Endothelial cell (in vitro differentiated cells): ENCODE measurements at regions not wholly inside any gene's neighbourhood (a gene's known extent, or its start where the extent isn't known, plus 50 kb on each side); places are given as distances from the start of the nearest gene placed in this dataset.

Source experiments
- DNase-seq: peaks from one replicate; pipeline ENCODE4 v3.0.0; 2021; ENCODE audit warnings: low spot score
- H3K27ac Mint-ChIP-seq: one replicate; pipeline ENCODE4 v1.8.0; 2021; ENCODE audit warnings: mixed read lengths, inconsistent platforms; ENCODE audit not compliant: unreplicated experiment
- H3K27me3 Mint-ChIP-seq: one replicate; pipeline ENCODE4 v1.8.0; 2021; ENCODE audit warnings: mild to moderate bottlenecking, moderate library complexity, mixed read lengths, inconsistent platforms; ENCODE audit not compliant: unreplicated experiment
- H3K36me3 Mint-ChIP-seq: one replicate; pipeline ENCODE4 v1.8.0; 2021; ENCODE audit warnings: mild to moderate bottlenecking, low read depth, mixed read lengths, inconsistent platforms; ENCODE audit not compliant: unreplicated experiment
- H3K4me1 Mint-ChIP-seq: one replicate; pipeline ENCODE4 v1.8.0; 2021; ENCODE audit warnings: mild to moderate bottlenecking, mixed read lengths, inconsistent platforms; ENCODE audit not compliant: unreplicated experiment
- H3K4me3 Mint-ChIP-seq: one replicate; pipeline ENCODE4 v1.8.0; 2021; ENCODE audit warnings: mild to moderate bottlenecking, mixed read lengths, inconsistent platforms; ENCODE audit not compliant: unreplicated experiment
- H3K9me3 Mint-ChIP-seq: one replicate; pipeline ENCODE4 v1.8.0; 2021; ENCODE audit warnings: mixed read lengths, inconsistent platforms; ENCODE audit not compliant: unreplicated experiment
- CTCF ChIP-seq: fragments of 200-600 bp; sonication (generic); IDR thresholded peaks from one replicate; pipeline ENCODE4 v1.5.0; 2021; ENCODE audit warnings: antibody characterized with exemption; ENCODE audit not compliant: unreplicated experiment

DNA sequence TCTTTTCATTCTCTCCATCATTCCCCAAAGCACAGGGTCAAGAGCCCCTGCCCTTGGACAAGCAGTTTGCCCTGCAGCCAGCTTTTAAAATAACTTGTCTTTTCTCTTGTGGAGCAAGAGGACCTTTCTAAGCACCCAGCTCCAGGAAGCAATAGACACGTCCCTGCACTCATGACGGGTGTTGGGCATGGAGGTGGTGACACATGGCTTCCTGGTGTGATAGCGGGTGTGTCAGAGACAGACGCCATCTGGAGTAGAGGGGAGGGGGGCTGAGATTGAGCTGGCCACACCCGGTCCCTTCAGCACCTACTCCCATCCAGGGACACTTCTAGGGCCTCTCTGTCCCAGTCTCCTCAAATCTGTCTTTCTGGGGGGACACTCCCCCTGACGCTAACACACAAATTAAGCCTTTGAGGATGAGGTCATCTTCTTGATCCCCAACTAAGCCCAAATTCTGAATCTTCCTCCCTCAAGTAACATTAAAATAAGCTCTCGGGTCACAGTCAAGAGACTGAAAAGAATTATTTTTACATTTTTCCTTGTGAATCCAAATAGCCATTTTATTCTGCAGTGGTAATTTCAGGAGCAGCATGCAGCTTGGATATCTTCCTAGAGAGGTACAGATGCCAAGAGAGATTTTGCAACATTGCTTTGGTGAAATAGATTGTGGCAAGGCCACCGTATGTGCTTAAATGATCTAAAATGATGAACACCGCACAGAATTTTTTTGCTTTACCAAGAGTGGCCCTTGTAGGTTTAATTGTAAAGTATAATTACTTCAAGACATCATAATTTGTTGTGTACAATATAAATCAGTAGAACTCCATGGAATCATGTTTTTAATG lies 216.6 kb upstream of the IRX3 start:
- Mint-ChIP-seq H3K4me1 (peaks cover 39% of the 10 kb centered on the region), H3K9me3 (no peaks in the 10 kb centered on the region), H3K36me3 (peaks cover 2% of the 10 kb centered on the region), H3K27me3 (peaks cover 2% of the 10 kb centered on the region), H3K4me3 (no peak overlapping the region), H3K27ac (no peak overlapping the region)
- TF ChIP-seq CTCF = no peak
- DNase-seq = no peak

DNA sequence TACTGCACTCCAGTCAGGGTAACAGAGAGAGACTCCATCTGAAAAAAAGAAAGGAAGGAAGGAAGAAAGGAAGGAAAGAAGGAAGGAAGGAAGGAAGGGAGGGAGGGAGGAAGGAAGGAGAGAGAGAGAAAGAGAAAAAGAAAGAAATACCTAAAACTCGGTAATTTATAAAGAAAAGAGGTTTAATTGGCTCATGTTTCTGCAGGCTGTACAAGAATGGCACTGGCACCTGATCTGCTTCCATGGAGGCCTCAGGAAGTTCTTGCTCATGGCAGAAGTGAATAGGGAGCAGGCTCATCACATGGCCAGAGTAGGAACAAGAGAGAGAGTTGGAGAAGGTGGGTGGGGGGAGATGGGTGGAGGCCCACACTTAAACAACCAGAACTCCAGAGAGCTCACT lies 215.2 kb upstream of the IRX3 start:
- Mint-ChIP-seq H3K27me3 (peaks cover 2% of the 10 kb centered on the region), H3K36me3 (peaks cover 10% of the 10 kb centered on the region), H3K9me3 (no peaks in the 10 kb centered on the region), H3K4me1 (peaks cover 28% of the 10 kb centered on the region), H3K4me3 (no peak overlapping the region), H3K27ac (no peak overlapping the region)
- TF ChIP-seq CTCF = no peak
- no peak for DNase-seq

- H3K27me3 Mint-ChIP-seq = no peaks in the 10 kb centered on the region
- no peak for TF ChIP-seq CTCF
- no peak for DNase-seq
- H3K9me3 Mint-ChIP-seq = no peaks in the 10 kb centered on the region
- H3K4me3 Mint-ChIP-seq = no peak overlapping the region
- no peak overlapping the region for H3K27ac Mint-ChIP-seq
- no peaks in the 10 kb centered on the region for H3K4me1 Mint-ChIP-seq
- H3K36me3 Mint-ChIP-seq = peaks cover 10% of the 10 kb centered on the region
Observed at GRCh38 chr16:54493594-54493993, 207.0 kb upstream of the IRX3 start.

DNA sequence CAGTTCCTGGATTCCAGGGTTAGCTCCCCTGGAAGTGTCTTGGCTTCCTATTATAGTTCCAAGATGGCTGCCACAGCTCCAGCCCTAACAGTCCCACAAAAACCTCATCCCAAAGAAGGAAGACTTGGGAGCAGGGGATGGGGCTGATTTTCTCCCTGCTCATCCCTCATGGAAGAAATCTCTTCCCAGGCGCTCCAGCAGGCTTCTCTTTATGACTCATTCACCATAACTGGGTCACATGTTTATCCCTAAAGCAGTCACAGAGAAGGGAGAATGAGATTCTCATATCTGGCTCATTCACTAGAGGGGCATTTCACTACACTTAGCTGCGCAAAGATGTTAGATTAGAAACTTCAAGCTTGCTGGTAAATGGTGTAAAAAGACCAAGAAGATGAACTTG lies 206.5 kb upstream of the IRX3 start:
- no peak overlapping the region for H3K27ac Mint-ChIP-seq
- H3K4me3 Mint-ChIP-seq = no peak overlapping the region
- no peak for DNase-seq
- peaks cover 6% of the 10 kb centered on the region for H3K36me3 Mint-ChIP-seq
- no peaks in the 10 kb centered on the region for H3K9me3 Mint-ChIP-seq
- no peaks in the 10 kb centered on the region for H3K27me3 Mint-ChIP-seq
- TF ChIP-seq CTCF = no peak
- H3K4me1 Mint-ChIP-seq = no peaks in the 10 kb centered on the region

GRCh38 chr16:54490112-54490488 lies 203.5 kb upstream of the IRX3 start:
- no peak for DNase-seq
- no peak for TF ChIP-seq CTCF
- no peaks in the 10 kb centered on the region for H3K27me3 Mint-ChIP-seq
- H3K9me3 Mint-ChIP-seq = no peaks in the 10 kb centered on the region
- H3K36me3 Mint-ChIP-seq = no peaks in the 10 kb centered on the region
- H3K27ac Mint-ChIP-seq = no peak overlapping the region
- H3K4me3 Mint-ChIP-seq = no peak overlapping the region
- no peaks in the 10 kb centered on the region for H3K4me1 Mint-ChIP-seq
